ENCODE measurements at regions not wholly inside any gene's neighbourhood (a gene's known extent, or its start where the extent isn't known, plus 50 kb on each side); places are given as distances from the start of the nearest gene placed in this dataset.

DNA sequence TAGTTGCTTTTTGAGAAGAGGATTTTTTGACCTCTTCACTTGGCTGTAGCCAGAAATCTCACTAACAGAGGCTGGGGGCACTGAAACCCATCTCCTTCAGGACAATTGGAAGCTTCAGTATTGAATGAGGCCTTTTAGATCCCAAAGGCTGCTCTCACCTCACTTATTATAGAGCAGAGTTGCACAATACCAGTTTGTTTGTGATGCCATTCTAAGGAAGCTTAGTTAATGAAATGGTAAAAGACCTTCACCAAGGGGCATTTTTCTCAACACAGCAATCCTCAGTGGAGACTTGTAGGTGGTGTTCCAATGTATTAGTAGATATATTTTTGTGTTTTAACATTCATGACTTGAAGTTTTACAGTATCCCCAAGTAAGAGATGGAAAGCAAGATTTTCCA, 71.0 kb upstream of the RFX8 start:
- TF ChIP-seq, protein P1, sequence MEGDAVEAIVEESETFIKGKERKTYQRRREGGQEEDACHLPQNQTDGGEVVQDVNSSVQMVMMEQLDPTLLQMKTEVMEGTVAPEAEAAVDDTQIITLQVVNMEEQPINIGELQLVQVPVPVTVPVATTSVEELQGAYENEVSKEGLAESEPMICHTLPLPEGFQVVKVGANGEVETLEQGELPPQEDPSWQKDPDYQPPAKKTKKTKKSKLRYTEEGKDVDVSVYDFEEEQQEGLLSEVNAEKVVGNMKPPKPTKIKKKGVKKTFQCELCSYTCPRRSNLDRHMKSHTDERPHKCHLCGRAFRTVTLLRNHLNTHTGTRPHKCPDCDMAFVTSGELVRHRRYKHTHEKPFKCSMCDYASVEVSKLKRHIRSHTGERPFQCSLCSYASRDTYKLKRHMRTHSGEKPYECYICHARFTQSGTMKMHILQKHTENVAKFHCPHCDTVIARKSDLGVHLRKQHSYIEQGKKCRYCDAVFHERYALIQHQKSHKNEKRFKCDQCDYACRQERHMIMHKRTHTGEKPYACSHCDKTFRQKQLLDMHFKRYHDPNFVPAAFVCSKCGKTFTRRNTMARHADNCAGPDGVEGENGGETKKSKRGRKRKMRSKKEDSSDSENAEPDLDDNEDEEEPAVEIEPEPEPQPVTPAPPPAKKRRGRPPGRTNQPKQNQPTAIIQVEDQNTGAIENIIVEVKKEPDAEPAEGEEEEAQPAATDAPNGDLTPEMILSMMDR (IDR thresholded peaks at IDR 0.05), result no peak
- TF ChIP-seq POLR2AphosphoS5 (IDR thresholded peaks at IDR 0.05), result no peak
